PFSK-1 (cell line): ENCODE measurements at regions not wholly inside any gene's neighbourhood (a gene's known extent, or its start where the extent isn't known, plus 50 kb on each side); places are given as distances from the start of the nearest gene placed in this dataset.

ENCODE experiments used
- POLR2AphosphoS5 ChIP-seq: IDR thresholded peaks from 2 replicates; pipeline ENCODE4 v1.6.1; 2012; ENCODE audit warnings: low read depth, mild to moderate bottlenecking, control low read depth, low read length, moderate library complexity
- REST ChIP-seq, 2 experiments: IDR thresholded peaks; 2 replicates each; pipeline versions ENCODE4 v1.6.1 to v1.8.0; 2011 to 2012; ENCODE audit warnings: low read depth in 2 of 2, low read length in 2 of 2, control low read depth in 1 of 2, inconsistent platforms in 1 of 2, mild to moderate bottlenecking in 1 of 2, moderate library complexity in 1 of 2; ENCODE audit not compliant: insufficient read depth in 1 of 2
- TAF1 ChIP-seq: IDR thresholded peaks from 2 replicates; pipeline ENCODE4 v1.6.1; 2012; ENCODE audit warnings: low read length, control low read depth, borderline replicate concordance; ENCODE audit not compliant: insufficient read depth

GRCh38 chr11:81220146-81220895, 1513.3 kb downstream of the FAM181B start:
- TF ChIP-seq REST (IDR thresholded peaks at IDR 0.05; ENCODE audit: insufficient read depth in 1 of 2, low read depth in 2 of 2, low read length in 2 of 2) (no peak), TAF1 (no peak), POLR2AphosphoS5 (no peak)
